Upper lobe of right lung (tissue), 1 donor: ENCODE measurements at regions not wholly inside any gene's neighbourhood (a gene's known extent, or its start where the extent isn't known, plus 50 kb on each side); places are given as distances from the start of the nearest gene placed in this dataset.
"Not testable (repeated sequence)": the region's sequence is repeated elsewhere in the genome, so short reads cannot be mapped to it uniquely, and the experiment has no call there.

Experiments used
- ATAC-seq: fragments of 200-7000 bp; cut with Tn5 transposase; one replicate; pipeline ENCODE4 v1.9.1; 2020; ENCODE audit warnings: mild to moderate bottlenecking, moderate library complexity
- DNase-seq: peaks from one replicate; pipeline ENCODE4 v3.0.0-alpha.2; 2020
- H3K27ac ChIP-seq: fragments of 200-600 bp; one replicate; pipeline ENCODE4 v1.8.0; 2022
- H3K27me3 ChIP-seq: fragments of 200-600 bp; one replicate; pipeline ENCODE4 v1.8.0; 2022; ENCODE audit warnings: mild to moderate bottlenecking
- H3K36me3 ChIP-seq: fragments of 200-600 bp; one replicate; pipeline ENCODE4 v1.8.0; 2022
- H3K4me1 ChIP-seq: fragments of 200-600 bp; one replicate; pipeline ENCODE4 v1.8.0; 2022
- H3K4me3 ChIP-seq: fragments of 200-600 bp; one replicate; pipeline ENCODE4 v1.8.0; 2022; ENCODE audit warnings: mild to moderate bottlenecking
- H3K9me3 ChIP-seq: fragments of 200-600 bp; one replicate; pipeline ENCODE4 v1.8.0; 2022
- CTCF ChIP-seq: fragments of 200-600 bp; IDR thresholded peaks from one replicate; pipeline ENCODE4 v1.8.0; 2022; ENCODE audit warnings: antibody characterized with exemption
- intact Hi-C: fragments of 100-400 bp; cut with DNase I; formaldehyde crosslinking; loops from one replicate; pipeline ENCODE4 v1.11.0; 2022
- donor health status: DM: no; HTN: yes; CAD: no; lungs with severe emphysema.

- TF ChIP-seq CTCF = no peak
- Histone ChIP-seq H3K36me3 (no peaks in the 10 kb centered on the region), H3K9me3 (no peaks in the 10 kb centered on the region), H3K4me1 (no peaks in the 10 kb centered on the region), H3K27me3 (no peaks in the 10 kb centered on the region), H3K4me3 (no peak overlapping the region), H3K27ac (no peak overlapping the region)
- intact Hi-C loops = no loop called here
- ATAC-seq (no peak), DNase-seq (no peak)
These were observed 252.1 kb downstream of the DOK5 start for GRCh38 chr20:54727490-54727889.

DNA sequence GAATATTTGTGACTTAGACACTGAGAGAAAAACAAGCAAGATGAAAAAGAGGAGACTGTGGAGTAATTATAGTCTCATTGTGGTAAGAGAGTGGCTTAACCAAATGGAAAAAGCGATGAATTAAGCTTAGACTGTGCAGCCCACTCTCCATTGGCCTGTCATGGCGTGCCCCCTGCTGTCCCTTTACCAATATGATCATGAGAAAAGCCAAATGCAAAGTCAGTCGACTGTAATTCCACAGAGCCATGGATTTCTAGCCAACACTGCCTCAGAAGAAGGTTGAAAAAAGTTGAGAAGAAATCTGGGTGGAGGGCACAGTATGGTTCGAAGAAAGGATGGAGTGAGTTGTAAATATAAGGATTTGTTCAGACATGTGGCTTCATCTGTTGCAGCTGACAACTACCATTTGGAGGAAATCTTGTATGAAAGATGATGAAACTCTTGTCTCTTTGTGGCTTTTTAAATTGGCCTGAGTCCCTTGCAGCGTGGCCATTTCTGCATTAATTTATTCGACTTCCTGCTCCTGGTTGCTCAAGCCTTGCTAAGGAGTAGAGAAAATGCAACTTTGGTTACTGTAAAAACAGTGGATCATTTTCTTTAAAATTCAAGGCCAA is 251.4 kb downstream of the DOK5 start:
- ATAC-seq = no peak

GRCh38 chr20:54725266-54725665 is 249.9 kb downstream of the DOK5 start:
- H3K27ac ChIP-seq, H3K4me1 ChIP-seq, H3K27me3 ChIP-seq, DNase-seq, H3K9me3 ChIP-seq, intact Hi-C loops, H3K36me3 ChIP-seq, ATAC-seq, H3K4me3 ChIP-seq: not testable (repeated sequence)

More for the DNA sequence above, 251.4 kb downstream of the DOK5 start:
- TF ChIP-seq CTCF = no peak
- Histone ChIP-seq H3K36me3 (no peaks in the 10 kb centered on the region), H3K4me3 (no peak overlapping the region), H3K27me3 (no peaks in the 10 kb centered on the region), H3K27ac (no peak overlapping the region), H3K4me1 (no peaks in the 10 kb centered on the region), H3K9me3 (no peaks in the 10 kb centered on the region)
- no peak for DNase-seq
- intact Hi-C loops = no loop called here

- DNase-seq (no peak), ATAC-seq (no peak)
- intact Hi-C loops = no loop called here
- Histone ChIP-seq H3K9me3 (no peaks in the 10 kb centered on the region), H3K27me3 (no peaks in the 10 kb centered on the region), H3K27ac (no peak overlapping the region), H3K36me3 (no peaks in the 10 kb centered on the region), H3K4me3 (no peak overlapping the region), H3K4me1 (no peaks in the 10 kb centered on the region)
- no peak for TF ChIP-seq CTCF
These were observed 248.3 kb downstream of the DOK5 start for GRCh38 chr20:54723723-54724122.

DNA sequence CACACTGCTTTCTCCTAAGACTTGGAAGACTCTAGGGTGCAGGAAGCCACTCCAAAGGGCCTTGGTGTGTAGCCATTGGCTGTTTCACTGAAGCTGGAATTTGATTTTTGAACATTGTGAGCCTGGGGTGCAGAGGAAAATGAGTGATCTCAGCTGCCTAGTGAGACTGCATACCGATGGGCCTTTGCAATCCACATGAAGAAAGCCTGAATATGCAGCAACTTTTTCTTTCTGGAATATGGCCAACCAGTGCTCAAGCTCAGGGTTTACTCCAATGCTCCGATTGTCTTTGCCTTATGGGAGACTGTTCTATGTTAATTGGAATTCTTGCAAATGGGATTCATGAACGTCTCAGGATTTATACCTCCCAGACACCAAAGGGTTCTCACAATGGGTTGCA is 242.6 kb downstream of the DOK5 start:
- H3K27ac ChIP-seq = no peak overlapping the region
- no peak for TF ChIP-seq CTCF
- H3K36me3 ChIP-seq = no peaks in the 10 kb centered on the region
- H3K27me3 ChIP-seq = no peaks in the 10 kb centered on the region
- H3K9me3 ChIP-seq = no peaks in the 10 kb centered on the region
- intact Hi-C loops = no loop called here
- no peak overlapping the region for H3K4me3 ChIP-seq
- ATAC-seq (peak; percentile 10), DNase-seq (no peak)
- no peaks in the 10 kb centered on the region for H3K4me1 ChIP-seq

DNA sequence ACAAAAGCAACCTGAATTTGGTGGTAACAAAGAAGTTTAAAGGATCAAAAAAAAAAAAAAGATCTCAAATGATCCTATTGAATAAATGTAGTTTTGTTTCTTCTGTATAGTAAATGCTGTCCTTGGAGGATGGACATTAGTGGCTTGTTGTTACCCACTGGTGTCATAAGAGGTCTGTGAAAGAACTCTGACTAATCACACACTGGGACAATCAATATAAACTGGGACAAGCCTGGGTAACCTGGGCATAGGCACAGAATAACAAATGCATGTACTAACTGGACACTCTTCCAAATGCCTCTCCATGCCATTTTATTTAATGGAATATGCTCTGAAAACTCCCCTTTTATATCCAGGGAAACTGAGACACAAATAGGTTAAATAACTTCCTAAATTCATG is 241.4 kb downstream of the DOK5 start:
- no peak for ATAC-seq
- intact Hi-C loops = no loop called here
- Histone ChIP-seq H3K27me3 (no peaks in the 10 kb centered on the region), H3K4me1 (no peaks in the 10 kb centered on the region), H3K27ac (no peak overlapping the region), H3K4me3 (no peak overlapping the region), H3K9me3 (no peaks in the 10 kb centered on the region), H3K36me3 (no peaks in the 10 kb centered on the region)
- no peak for TF ChIP-seq CTCF
- no peak for DNase-seq
